K562 (cell line): ENCODE measurements at regions not wholly inside any gene's neighbourhood (a gene's known extent, or its start where the extent isn't known, plus 50 kb on each side); places are given as distances from the start of the nearest gene placed in this dataset.

Experiments
- BDP1 ChIP-seq: IDR thresholded peaks from 3 replicates; pipeline ENCODE4 v1.6.1; 2011; ENCODE audit not compliant: insufficient read length, insufficient read depth
- DEAF1 ChIP-seq: fragments of 450-650 bp; formaldehyde crosslinking; IDR thresholded peaks from 2 replicates; pipeline ENCODE4 v1.4.0; 2020; ENCODE audit warnings: mild to moderate bottlenecking, moderate library complexity
- ETV6 ChIP-seq, 3 experiments: fragments of 150-350 bp in 1 of 3; sonication (generic) in 1 of 3; formaldehyde crosslinking in 1 of 3; IDR thresholded peaks; 2 replicates each; pipeline versions ENCODE4 v1.6.1 to v1.8.0; 2014 to 2022; ENCODE audit warnings: borderline replicate concordance in 2 of 3, low read depth in 2 of 3, antibody characterized with exemption in 1 of 3, low read length in 1 of 3, mild to moderate bottlenecking in 1 of 3, missing genetic modification reagents in 1 of 3
- FOXM1 ChIP-seq, 2 experiments: fragments of 450-650 bp in 1 of 2; sonication (generic) in 1 of 2; formaldehyde crosslinking in 1 of 2; IDR thresholded peaks; 2 replicates each; pipeline versions ENCODE4 v1.6.1 to v1.9.0; 2017 to 2022; ENCODE audit warnings: low read depth in 2 of 2, mild to moderate bottlenecking in 2 of 2, missing genetic modification reagents in 1 of 2, moderate library complexity in 1 of 2
- MTA1 ChIP-seq: fragments of 450-650 bp; IDR thresholded peaks from 2 replicates; pipeline ENCODE4 v1.6.1; 2017; ENCODE audit warnings: borderline replicate concordance
- SAFB2 ChIP-seq: fragments of 200-400 bp; formaldehyde crosslinking; IDR thresholded peaks from 2 replicates; pipeline ENCODE4 v1.6.1; 2018; ENCODE audit warnings: borderline replicate concordance, low read length, low read depth, moderate library complexity; ENCODE audit not compliant: severe bottlenecking
- THAP12 ChIP-seq: fragments of 250-450 bp; sonication (Bioruptor Pico); IDR thresholded peaks from 2 replicates; pipeline ENCODE4 v1.9.0; 2021; ENCODE audit warnings: mild to moderate bottlenecking, inconsistent platforms
- ZNF174 ChIP-seq: fragments of 250-450 bp; sonication (Bioruptor Pico); IDR thresholded peaks from 2 replicates; pipeline ENCODE4 v1.4.0; 2020; ENCODE audit warnings: mild to moderate bottlenecking
- ZNF584 ChIP-seq: fragments of 200-800 bp; sonication (Bioruptor generic); IDR thresholded peaks from 2 replicates; pipeline ENCODE4 v1.6.1; 2016; ENCODE audit warnings: low read depth, mild to moderate bottlenecking, missing genetic modification characterization, missing compliant biosample characterization
- ZSCAN32 ChIP-seq: fragments of 450-650 bp; formaldehyde crosslinking; IDR thresholded peaks from 2 replicates; pipeline ENCODE4 v1.4.0; 2020; ENCODE audit warnings: mild to moderate bottlenecking, moderate library complexity
- TF ChIP-seq, protein P1 (sequence below): sonication (generic); formaldehyde crosslinking; IDR thresholded peaks from 2 replicates; pipeline ENCODE4 v1.8.1; 2023; ENCODE audit warnings: missing genetic modification reagents, mild to moderate bottlenecking, borderline replicate concordance

- TF ChIP-seq, protein P1, sequence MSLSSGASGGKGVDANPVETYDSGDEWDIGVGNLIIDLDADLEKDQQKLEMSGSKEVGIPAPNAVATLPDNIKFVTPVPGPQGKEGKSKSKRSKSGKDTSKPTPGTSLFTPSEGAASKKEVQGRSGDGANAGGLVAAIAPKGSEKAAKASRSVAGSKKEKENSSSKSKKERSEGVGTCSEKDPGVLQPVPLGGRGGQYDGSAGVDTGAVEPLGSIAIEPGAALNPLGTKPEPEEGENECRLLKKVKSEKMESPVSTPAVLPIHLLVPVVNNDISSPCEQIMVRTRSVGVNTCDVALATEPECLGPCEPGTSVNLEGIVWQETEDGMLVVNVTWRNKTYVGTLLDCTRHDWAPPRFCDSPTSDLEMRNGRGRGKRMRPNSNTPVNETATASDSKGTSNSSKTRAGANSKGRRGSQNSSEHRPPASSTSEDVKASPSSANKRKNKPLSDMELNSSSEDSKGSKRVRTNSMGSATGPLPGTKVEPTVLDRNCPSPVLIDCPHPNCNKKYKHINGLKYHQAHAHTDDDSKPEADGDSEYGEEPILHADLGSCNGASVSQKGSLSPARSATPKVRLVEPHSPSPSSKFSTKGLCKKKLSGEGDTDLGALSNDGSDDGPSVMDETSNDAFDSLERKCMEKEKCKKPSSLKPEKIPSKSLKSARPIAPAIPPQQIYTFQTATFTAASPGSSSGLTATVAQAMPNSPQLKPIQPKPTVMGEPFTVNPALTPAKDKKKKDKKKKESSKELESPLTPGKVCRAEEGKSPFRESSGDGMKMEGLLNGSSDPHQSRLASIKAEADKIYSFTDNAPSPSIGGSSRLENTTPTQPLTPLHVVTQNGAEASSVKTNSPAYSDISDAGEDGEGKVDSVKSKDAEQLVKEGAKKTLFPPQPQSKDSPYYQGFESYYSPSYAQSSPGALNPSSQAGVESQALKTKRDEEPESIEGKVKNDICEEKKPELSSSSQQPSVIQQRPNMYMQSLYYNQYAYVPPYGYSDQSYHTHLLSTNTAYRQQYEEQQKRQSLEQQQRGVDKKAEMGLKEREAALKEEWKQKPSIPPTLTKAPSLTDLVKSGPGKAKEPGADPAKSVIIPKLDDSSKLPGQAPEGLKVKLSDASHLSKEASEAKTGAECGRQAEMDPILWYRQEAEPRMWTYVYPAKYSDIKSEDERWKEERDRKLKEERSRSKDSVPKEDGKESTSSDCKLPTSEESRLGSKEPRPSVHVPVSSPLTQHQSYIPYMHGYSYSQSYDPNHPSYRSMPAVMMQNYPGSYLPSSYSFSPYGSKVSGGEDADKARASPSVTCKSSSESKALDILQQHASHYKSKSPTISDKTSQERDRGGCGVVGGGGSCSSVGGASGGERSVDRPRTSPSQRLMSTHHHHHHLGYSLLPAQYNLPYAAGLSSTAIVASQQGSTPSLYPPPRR (CRISPR knock-in tag): no peak
- no peak for TF ChIP-seq ZNF174
- TF ChIP-seq FOXM1 (IDR thresholded peaks at IDR 0.05; ENCODE audit: low read depth): no peak
- no peak for TF ChIP-seq FOXM1 (CRISPR knock-in tag; IDR thresholded peaks at IDR 0.05; ENCODE audit: low read depth)
- no peak for TF ChIP-seq THAP12 (CRISPR knock-in tag)
- TF ChIP-seq BDP1: no peak
- TF ChIP-seq SAFB2: no peak
- TF ChIP-seq MTA1: no peak
- peak; percentile 53 for TF ChIP-seq DEAF1 (CRISPR knock-in tag)
- no peak for TF ChIP-seq ZSCAN32 (CRISPR knock-in tag)
- TF ChIP-seq ETV6 (IDR thresholded peaks at IDR 0.05; ENCODE audit: borderline replicate concordance in 1 of 2, low read depth in 2 of 2, low read length in 1 of 2): no peak
- TF ChIP-seq ETV6 (CRISPR knock-in tag; IDR thresholded peaks at IDR 0.05; ENCODE audit: borderline replicate concordance): no peak
- no peak for TF ChIP-seq ZNF584
These were observed 53.3 kb upstream of the PTPN5 start (continued) for GRCh38 chr11:18844753-18845367.
